H9 (cell line): ENCODE measurements at regions not wholly inside any gene's neighbourhood (a gene's known extent, or its start where the extent isn't known, plus 50 kb on each side); places are given as distances from the start of the nearest gene placed in this dataset.

Experiments used
- DNase-seq: peaks from one replicate; pipeline ENCODE4 v3.0.0-alpha.2; 2017
- H2AFZ ChIP-seq: one replicate; pipeline ENCODE4 v1.6.1; 2013; ENCODE audit warnings: mild to moderate bottlenecking, low read length, control low read depth, moderate library complexity
- H2AK5ac ChIP-seq: 2 replicates; pipeline ENCODE4 v1.6.1; 2013; ENCODE audit warnings: low read length, control low read depth, mixed read lengths; ENCODE audit not compliant: insufficient read length
- H2BK120ac ChIP-seq: one replicate; pipeline ENCODE4 v1.6.1; 2013; ENCODE audit warnings: low read depth, mild to moderate bottlenecking, low read length, control low read depth, inconsistent platforms; ENCODE audit not compliant: poor library complexity, severe bottlenecking
- H2BK12ac ChIP-seq: 2 replicates; pipeline ENCODE4 v1.6.1; 2013; ENCODE audit warnings: low read length, control low read depth, mixed read lengths, low read depth; ENCODE audit not compliant: insufficient read length
- H2BK15ac ChIP-seq: 2 replicates; pipeline ENCODE4 v1.6.1; 2013; ENCODE audit warnings: low read depth, low read length, control low read depth
- H2BK20ac ChIP-seq: one replicate; pipeline ENCODE4 v1.6.1; 2013; ENCODE audit warnings: low read depth, mild to moderate bottlenecking, low read length, control low read depth, inconsistent platforms; ENCODE audit not compliant: poor library complexity, severe bottlenecking
- H2BK5ac ChIP-seq: 2 replicates; pipeline ENCODE4 v1.6.1; 2013; ENCODE audit warnings: low read length, control low read depth, mixed read lengths; ENCODE audit not compliant: insufficient read length
- H3K14ac ChIP-seq: 2 replicates; pipeline ENCODE4 v1.6.1; 2013; ENCODE audit warnings: low read length, control low read depth; ENCODE audit not compliant: insufficient read depth
- H3K18ac ChIP-seq: 2 replicates; pipeline ENCODE4 v1.6.1; 2013; ENCODE audit warnings: low read depth, mild to moderate bottlenecking, mixed read lengths, low read length, control low read depth; ENCODE audit not compliant: insufficient read length
- H3K23ac ChIP-seq: 2 replicates; pipeline ENCODE4 v1.6.1; 2013; ENCODE audit warnings: low read length, control low read depth, mixed read lengths, low read depth; ENCODE audit not compliant: insufficient read length
- H3K23me2 ChIP-seq: 2 replicates; pipeline ENCODE4 v1.6.1; 2013; ENCODE audit warnings: low read depth, mild to moderate bottlenecking, mixed read lengths, low read length, control low read depth; ENCODE audit not compliant: insufficient read length, poor library complexity, severe bottlenecking
- H3K27ac ChIP-seq: 2 replicates; pipeline ENCODE4 v1.5.1; 2013; ENCODE audit warnings: low read length, control low read depth, mixed read lengths, low read depth; ENCODE audit not compliant: insufficient read length
- H3K27me3 ChIP-seq: 2 replicates; pipeline ENCODE4 v1.6.1; 2013; ENCODE audit warnings: low read length, control low read depth, inconsistent platforms; ENCODE audit not compliant: insufficient read depth
- H3K4ac ChIP-seq: 2 replicates; pipeline ENCODE4 v1.6.1; 2013; ENCODE audit warnings: low read depth, mild to moderate bottlenecking, control low read depth, inconsistent platforms, low read length, moderate library complexity
- H3K4me1 ChIP-seq: 2 replicates; pipeline ENCODE4 v1.6.1; 2013; ENCODE audit warnings: low read length, control low read depth, inconsistent platforms; ENCODE audit not compliant: insufficient read depth
- H3K4me2 ChIP-seq: 2 replicates; pipeline ENCODE4 v1.6.1; 2013; ENCODE audit warnings: low read length, control low read depth, mixed read lengths; ENCODE audit not compliant: insufficient read length, insufficient read depth
- H3K56ac ChIP-seq: 2 replicates; pipeline ENCODE4 v1.6.1; 2013; ENCODE audit warnings: low read depth, mild to moderate bottlenecking, mixed read lengths, low read length, control low read depth; ENCODE audit not compliant: insufficient read length
- H3K79me1 ChIP-seq: 2 replicates; pipeline ENCODE4 v1.6.1; 2013; ENCODE audit warnings: low read depth, mild to moderate bottlenecking, moderate library complexity, low read length, control low read depth, inconsistent platforms; ENCODE audit not compliant: insufficient read depth, poor library complexity, severe bottlenecking
- H3K79me2 ChIP-seq: 2 replicates; pipeline ENCODE4 v1.6.1; 2013; ENCODE audit warnings: low read length, control low read depth, inconsistent platforms; ENCODE audit not compliant: insufficient read depth
- H3K9ac ChIP-seq: 2 replicates; pipeline ENCODE4 v1.6.1; 2013; ENCODE audit warnings: low read length, control low read depth, mixed read lengths; ENCODE audit not compliant: insufficient read length; ENCODE audit errors: extremely low read depth
- H3K9me3 ChIP-seq: one replicate; pipeline ENCODE4 v1.6.1; 2013; ENCODE audit warnings: low read depth, low read length, inconsistent platforms; ENCODE audit not compliant: control insufficient read depth
- H3T11ph ChIP-seq: one replicate; pipeline ENCODE4 v1.6.1; 2013; ENCODE audit warnings: mild to moderate bottlenecking, low read length, control low read depth, inconsistent platforms
- H4K20me1 ChIP-seq: one replicate; pipeline ENCODE4 v1.6.1; 2013; ENCODE audit not compliant: control insufficient read depth, insufficient read length, insufficient read depth
- H4K5ac ChIP-seq: 2 replicates; pipeline ENCODE4 v1.6.1; 2013; ENCODE audit warnings: low read depth, mild to moderate bottlenecking, mixed read lengths, low read length, control low read depth; ENCODE audit not compliant: insufficient read length
- H4K8ac ChIP-seq: replicated peaks from 2 replicates; pipeline ENCODE4 v1.6.1; 2013; ENCODE audit warnings: low read length, control low read depth, mixed read lengths, low read depth; ENCODE audit not compliant: insufficient read length
- H4K91ac ChIP-seq: 2 replicates; pipeline ENCODE4 v1.6.1; 2013; ENCODE audit warnings: low read depth, mild to moderate bottlenecking, moderate library complexity, mixed read lengths, low read length, control low read depth; ENCODE audit not compliant: insufficient read length
- H3K27ac Mint-ChIP-seq, 3 experiments: 2 replicates in 2 of 3; 3 replicates in 1 of 3; pipeline ENCODE4 v1.8.0; 2020 to 2021; ENCODE audit warnings: mixed read lengths in 3 of 3, mild to moderate bottlenecking in 1 of 3, moderate library complexity in 1 of 3
- H3K27me3 Mint-ChIP-seq: 2 replicates; pipeline ENCODE4 v1.8.0; 2021; ENCODE audit warnings: low read depth, mild to moderate bottlenecking, moderate library complexity, mixed read lengths
- H3K36me3 Mint-ChIP-seq, 3 experiments: 2 replicates in 2 of 3; 3 replicates in 1 of 3; pipeline ENCODE4 v1.8.0; 2020 to 2021; ENCODE audit warnings: low read depth in 3 of 3, mixed read lengths in 3 of 3; ENCODE audit not compliant: insufficient read depth in 1 of 3
- H3K4me1 Mint-ChIP-seq, 2 experiments: 2 replicates each; pipeline ENCODE4 v1.8.0; 2020; ENCODE audit warnings: mixed read lengths in 2 of 2
- H3K4me3 Mint-ChIP-seq, 2 experiments: 2 replicates in 1 of 2; 3 replicates in 1 of 2; pipeline ENCODE4 v1.8.0; 2020 to 2021; ENCODE audit warnings: mild to moderate bottlenecking in 2 of 2, mixed read lengths in 2 of 2, moderate library complexity in 1 of 2
- H3K9me3 Mint-ChIP-seq, 2 experiments: 2 replicates in 1 of 2; 3 replicates in 1 of 2; pipeline ENCODE4 v1.8.0; 2020; ENCODE audit warnings: mild to moderate bottlenecking in 2 of 2, mixed read lengths in 2 of 2, moderate library complexity in 1 of 2
- WGBS: extraction: QIAGEN DNeasy Blood & Tissue Kit; methylation state at CpG from one replicate; pipeline ENCODE4 v1.1.7; 2013; ENCODE audit warnings: missing lambda C conversion rate, low lambda C conversion rate, mixed read lengths; ENCODE audit not compliant: insufficient read length; ENCODE audit errors: extremely low coverage; 5-methylcytosine and 5-hydroxymethylcytosine counted together
- TF ChIP-seq, protein P1 (sequence below): fragments of 200-600 bp; sonication (generic); conservative IDR thresholded peaks from 3 replicates; pipeline ENCODE4 v1.8.0; 2021; ENCODE audit warnings: antibody characterized with exemption, mild to moderate bottlenecking

DNA sequence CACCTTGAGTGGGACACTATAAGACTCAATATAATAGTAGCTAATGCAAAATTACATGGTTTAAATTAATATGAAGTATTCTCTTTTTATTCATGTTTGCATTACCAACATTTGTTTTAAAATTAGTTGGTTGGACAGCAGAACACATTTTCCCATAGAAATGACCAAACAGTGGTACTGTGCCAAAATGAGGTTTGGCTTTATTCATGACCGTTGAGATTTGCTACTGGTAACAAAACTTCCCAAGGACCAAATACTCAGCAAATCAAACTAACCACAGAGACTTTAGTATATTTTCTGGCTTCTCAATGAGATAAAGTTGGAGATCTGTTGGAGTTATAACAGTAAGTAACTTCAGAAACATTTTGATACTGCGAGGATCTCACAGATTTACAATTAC lies 637.8 kb upstream of the MEF2C start:
- Histone ChIP-seq H3K23me2 (no peaks in the 10 kb centered on the region), H3K4me2 (no peak overlapping the region), H3K23ac (no peak overlapping the region), H3K9me3 (no peaks in the 10 kb centered on the region), H2AK5ac (no peak overlapping the region), H3K18ac (no peak overlapping the region), H3K4ac (no peak overlapping the region), H3K27ac (no peak overlapping the region), H2BK120ac (no peak overlapping the region), H3K4me1 (no peaks in the 10 kb centered on the region), H2BK12ac (no peak overlapping the region), H2AFZ (no peak overlapping the region), H3K79me2 (no peaks in the 10 kb centered on the region), H4K5ac (no peak overlapping the region), H4K91ac (no peak overlapping the region), H3K9ac (no peak overlapping the region), H3K56ac (no peak overlapping the region), H3K27me3 (no peaks in the 10 kb centered on the region), H3K79me1 (no peaks in the 10 kb centered on the region), H2BK15ac (no peak overlapping the region), H2BK5ac (no peak overlapping the region), H3T11ph (no peak overlapping the region), H3K14ac (no peak overlapping the region), H4K8ac (no peak overlapping the region), H4K20me1 (no peaks in the 10 kb centered on the region), H2BK20ac (no peak overlapping the region)
- Mint-ChIP-seq H3K36me3 (peaks cover 8 to 27% (median 16%) of the 10 kb centered on the region in 3 experiments; a peak in 6 of 7 replicates), H3K4me1 (no peaks in the 10 kb centered on the region), H3K27me3 (no peaks in the 10 kb centered on the region), H3K4me3 (no peak overlapping the region), H3K9me3 (peaks cover 17 to 21% of the 10 kb centered on the region in 2 experiments), H3K27ac (no peak overlapping the region)
- no peak for DNase-seq
- WGBS, result no CpG with 5 or more reads among the region's 2 CpGs
- TF ChIP-seq, protein P1, sequence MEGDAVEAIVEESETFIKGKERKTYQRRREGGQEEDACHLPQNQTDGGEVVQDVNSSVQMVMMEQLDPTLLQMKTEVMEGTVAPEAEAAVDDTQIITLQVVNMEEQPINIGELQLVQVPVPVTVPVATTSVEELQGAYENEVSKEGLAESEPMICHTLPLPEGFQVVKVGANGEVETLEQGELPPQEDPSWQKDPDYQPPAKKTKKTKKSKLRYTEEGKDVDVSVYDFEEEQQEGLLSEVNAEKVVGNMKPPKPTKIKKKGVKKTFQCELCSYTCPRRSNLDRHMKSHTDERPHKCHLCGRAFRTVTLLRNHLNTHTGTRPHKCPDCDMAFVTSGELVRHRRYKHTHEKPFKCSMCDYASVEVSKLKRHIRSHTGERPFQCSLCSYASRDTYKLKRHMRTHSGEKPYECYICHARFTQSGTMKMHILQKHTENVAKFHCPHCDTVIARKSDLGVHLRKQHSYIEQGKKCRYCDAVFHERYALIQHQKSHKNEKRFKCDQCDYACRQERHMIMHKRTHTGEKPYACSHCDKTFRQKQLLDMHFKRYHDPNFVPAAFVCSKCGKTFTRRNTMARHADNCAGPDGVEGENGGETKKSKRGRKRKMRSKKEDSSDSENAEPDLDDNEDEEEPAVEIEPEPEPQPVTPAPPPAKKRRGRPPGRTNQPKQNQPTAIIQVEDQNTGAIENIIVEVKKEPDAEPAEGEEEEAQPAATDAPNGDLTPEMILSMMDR, result no peak
